ENCODE measurements at regions not wholly inside any gene's neighbourhood (a gene's known extent, or its start where the extent isn't known, plus 50 kb on each side); places are given as distances from the start of the nearest gene placed in this dataset.

DNA sequence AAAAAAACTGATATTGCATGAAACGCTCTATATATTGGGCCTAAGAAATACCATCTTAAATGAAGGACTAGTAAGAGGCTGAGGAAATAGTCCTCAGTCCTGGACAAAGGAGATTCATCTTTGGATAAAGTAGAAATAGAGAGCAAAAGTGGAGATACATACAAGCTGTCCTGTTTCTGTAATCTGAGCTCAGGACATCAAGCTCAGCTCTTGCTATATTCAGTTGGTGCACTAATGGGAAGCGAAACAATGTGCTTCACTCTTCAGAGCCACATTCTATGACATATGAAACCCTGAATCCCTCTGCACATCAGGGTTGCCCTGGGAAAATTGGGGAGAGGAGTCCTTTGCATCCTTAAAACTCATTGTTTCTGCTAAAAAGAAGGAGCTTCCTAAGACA, 290.7 kb downstream of the VPS13C start:
- DNase-seq (ENCODE audit: insufficient read length, low spot score) (no peak), FAIRE-seq (no peak)
- TF ChIP-seq, protein P1, sequence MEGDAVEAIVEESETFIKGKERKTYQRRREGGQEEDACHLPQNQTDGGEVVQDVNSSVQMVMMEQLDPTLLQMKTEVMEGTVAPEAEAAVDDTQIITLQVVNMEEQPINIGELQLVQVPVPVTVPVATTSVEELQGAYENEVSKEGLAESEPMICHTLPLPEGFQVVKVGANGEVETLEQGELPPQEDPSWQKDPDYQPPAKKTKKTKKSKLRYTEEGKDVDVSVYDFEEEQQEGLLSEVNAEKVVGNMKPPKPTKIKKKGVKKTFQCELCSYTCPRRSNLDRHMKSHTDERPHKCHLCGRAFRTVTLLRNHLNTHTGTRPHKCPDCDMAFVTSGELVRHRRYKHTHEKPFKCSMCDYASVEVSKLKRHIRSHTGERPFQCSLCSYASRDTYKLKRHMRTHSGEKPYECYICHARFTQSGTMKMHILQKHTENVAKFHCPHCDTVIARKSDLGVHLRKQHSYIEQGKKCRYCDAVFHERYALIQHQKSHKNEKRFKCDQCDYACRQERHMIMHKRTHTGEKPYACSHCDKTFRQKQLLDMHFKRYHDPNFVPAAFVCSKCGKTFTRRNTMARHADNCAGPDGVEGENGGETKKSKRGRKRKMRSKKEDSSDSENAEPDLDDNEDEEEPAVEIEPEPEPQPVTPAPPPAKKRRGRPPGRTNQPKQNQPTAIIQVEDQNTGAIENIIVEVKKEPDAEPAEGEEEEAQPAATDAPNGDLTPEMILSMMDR (IDR thresholded peaks at IDR 0.05; ENCODE audit: insufficient read depth, missing control alignments): no peak

- FAIRE-seq (no peak), DNase-seq (ENCODE audit: insufficient read length, low spot score) (no peak)
- TF ChIP-seq, protein P1 (IDR thresholded peaks at IDR 0.05; ENCODE audit: insufficient read depth, missing control alignments): no peak
Measured at GRCh38 chr15:61768131-61768530, 292.1 kb downstream of the VPS13C start.

GRCh38 chr15:61764981-61765380, 295.3 kb downstream of the VPS13C start:
- TF ChIP-seq, protein P1 (IDR thresholded peaks at IDR 0.05; ENCODE audit: insufficient read depth, missing control alignments): no peak
- DNase-seq (ENCODE audit: insufficient read length, low spot score) (no peak), FAIRE-seq (no peak)

DNA sequence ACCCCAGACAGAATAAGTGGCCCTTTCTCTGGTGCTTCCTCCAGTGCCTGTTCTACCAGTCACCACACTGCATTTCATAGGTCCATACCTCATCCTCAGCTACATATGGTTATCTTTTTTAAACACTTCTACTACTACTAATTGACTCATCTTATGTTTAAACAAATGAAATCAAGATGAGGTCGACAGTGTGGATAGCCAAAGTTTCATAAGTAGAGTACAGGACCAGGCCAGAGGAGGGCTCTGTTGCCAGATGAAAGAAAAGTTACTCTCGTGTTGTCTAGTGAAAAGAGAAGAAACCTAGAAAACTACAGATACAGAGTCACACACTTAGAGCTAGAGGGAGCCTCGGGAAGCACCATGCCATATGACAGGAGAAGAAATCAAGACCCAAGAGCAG, 296.1 kb downstream of the VPS13C start:
- TF ChIP-seq, protein P1 (IDR thresholded peaks at IDR 0.05; ENCODE audit: insufficient read depth, missing control alignments): no peak
- DNase-seq (ENCODE audit: insufficient read length, low spot score): no peak
- FAIRE-seq: no peak

DNA sequence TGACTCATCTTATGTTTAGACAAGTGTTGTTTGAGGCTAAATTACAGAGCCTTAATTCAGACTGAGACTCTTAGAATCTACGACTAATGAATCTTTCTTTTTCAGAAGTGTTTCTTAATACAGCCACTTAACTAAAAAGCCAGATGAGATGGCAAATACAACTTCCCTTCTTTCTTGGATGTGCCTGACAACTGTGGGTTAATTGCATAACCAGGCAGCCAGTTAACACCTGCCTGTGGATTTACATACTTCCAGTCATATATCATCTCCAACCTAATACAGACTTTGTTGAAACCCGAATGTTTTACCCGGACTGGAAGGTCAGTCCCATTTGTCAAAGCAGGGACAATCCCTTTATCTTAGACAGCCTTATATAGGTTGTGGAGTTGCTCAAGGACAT, 297.6 kb downstream of the VPS13C start:
- TF ChIP-seq, protein P1 (IDR thresholded peaks at IDR 0.05; ENCODE audit: insufficient read depth, missing control alignments): no peak
- DNase-seq (ENCODE audit: insufficient read length, low spot score): no peak
- no peak for FAIRE-seq

DNA sequence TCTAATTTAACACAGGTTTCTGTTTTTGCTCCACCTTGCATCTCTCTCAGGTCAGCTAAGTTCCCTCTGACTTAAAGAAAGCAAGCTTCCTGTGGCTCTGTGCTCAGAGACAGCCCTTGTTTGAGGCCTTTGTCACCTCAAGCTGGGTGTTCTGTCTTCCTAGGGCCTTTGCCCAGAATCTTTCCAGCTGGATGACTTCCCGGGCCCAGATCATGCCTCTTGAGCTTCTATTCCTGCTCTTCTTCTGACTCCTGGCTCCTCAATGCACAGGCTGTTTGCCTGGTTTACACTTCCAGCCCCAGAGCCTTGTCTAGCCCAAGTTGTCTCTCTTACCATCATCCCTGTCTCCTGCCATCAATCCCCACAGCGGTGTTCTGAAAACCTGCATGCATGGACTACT, 300.6 kb downstream of the VPS13C start:
- no peak for FAIRE-seq
- TF ChIP-seq, protein P1 (IDR thresholded peaks at IDR 0.05; ENCODE audit: insufficient read depth, missing control alignments): no peak
- DNase-seq (ENCODE audit: insufficient read length, low spot score): no peak

- DNase-seq (ENCODE audit: insufficient read length, low spot score): no peak
- TF ChIP-seq, protein P1 (IDR thresholded peaks at IDR 0.05; ENCODE audit: insufficient read depth, missing control alignments): no peak
- no peak for FAIRE-seq
Measured at GRCh38 chr15:61756071-61756820, 304.0 kb downstream of the VPS13C start.
